MM.1S (cell line): ENCODE measurements at regions not wholly inside any gene's neighbourhood (a gene's known extent, or its start where the extent isn't known, plus 50 kb on each side); places are given as distances from the start of the nearest gene placed in this dataset.

Experiments
- DNase-seq: peaks from one replicate; pipeline ENCODE4 v3.0.0-alpha.2; 2015
- H2AFZ ChIP-seq: fragments of 300-600 bp; sonication (generic); 2 replicates; pipeline ENCODE4 v1.6.0; 2016; ENCODE audit warnings: antibody characterized with exemption, low read length
- H3F3A ChIP-seq: fragments of 300-600 bp; sonication (generic); 2 replicates; pipeline ENCODE4 v1.6.1; 2016; ENCODE audit warnings: mild to moderate bottlenecking, antibody characterized with exemption, low read length, moderate library complexity, mixed read lengths; ENCODE audit not compliant: insufficient read depth
- H3K27ac ChIP-seq: fragments of 300-600 bp; sonication (generic); 2 replicates; pipeline ENCODE4 v1.5.1; 2016; ENCODE audit warnings: mild to moderate bottlenecking, low read length
- H3K27me3 ChIP-seq: fragments of 300-600 bp; sonication (generic); replicated peaks from 2 replicates; pipeline ENCODE4 v1.6.0; 2016; ENCODE audit warnings: low read length; ENCODE audit not compliant: insufficient read depth
- H3K36me3 ChIP-seq: fragments of 300-600 bp; sonication (generic); replicated peaks from 2 replicates; pipeline ENCODE4 v1.6.1; 2016; ENCODE audit warnings: mild to moderate bottlenecking, low read length, mixed read lengths; ENCODE audit not compliant: insufficient read depth
- H3K4me1 ChIP-seq: fragments of 300-600 bp; sonication (generic); 2 replicates; pipeline ENCODE4 v1.6.1; 2016; ENCODE audit warnings: low read length, mixed read lengths
- H3K4me2 ChIP-seq: fragments of 300-600 bp; sonication (generic); 2 replicates; pipeline ENCODE4 v1.6.0; 2016; ENCODE audit warnings: low read depth, low read length
- H3K4me3 ChIP-seq: fragments of 300-600 bp; sonication (generic); 2 replicates; pipeline ENCODE4 v1.5.1; 2016; ENCODE audit warnings: low read length, mixed read lengths
- H3K79me2 ChIP-seq: fragments of 300-600 bp; sonication (generic); 2 replicates; pipeline ENCODE4 v1.6.1; 2016; ENCODE audit warnings: mixed run types, low read length, mixed read lengths
- H3K9ac ChIP-seq: fragments of 300-600 bp; sonication (generic); 2 replicates; pipeline ENCODE4 v1.6.1; 2016; ENCODE audit warnings: low read length, mixed read lengths
- H3K9me2 ChIP-seq: fragments of 300-600 bp; sonication (generic); replicated peaks from 2 replicates; pipeline ENCODE4 v1.6.1; 2016; ENCODE audit warnings: mild to moderate bottlenecking, low read length, mixed read lengths; ENCODE audit not compliant: insufficient read depth
- H3K9me3 ChIP-seq: fragments of 300-600 bp; sonication (generic); replicated peaks from 2 replicates; pipeline ENCODE4 v1.6.1; 2016; ENCODE audit warnings: mild to moderate bottlenecking, low read length, mixed read lengths; ENCODE audit not compliant: insufficient read depth
- H4K20me1 ChIP-seq: fragments of 300-600 bp; sonication (generic); 2 replicates; pipeline ENCODE4 v1.6.1; 2016; ENCODE audit warnings: mild to moderate bottlenecking, low read length, moderate library complexity, mixed read lengths; ENCODE audit not compliant: insufficient read depth
- CTCF ChIP-seq: fragments of 300-600 bp; sonication (generic); IDR thresholded peaks from 2 replicates; pipeline ENCODE4 v1.5.1; 2016; ENCODE audit warnings: antibody characterized with exemption, low read length, mixed read lengths
- EZH2 ChIP-seq: fragments of 300-600 bp; sonication (generic); optimal IDR thresholded peaks from 2 replicates; pipeline ENCODE3; 2017; ENCODE audit warnings: low read depth, mild to moderate bottlenecking, antibody characterized with exemption, low read length, mixed read lengths
- EZH2phosphoT487 ChIP-seq: fragments of 300-600 bp; sonication (generic); IDR thresholded peaks from 2 replicates; pipeline ENCODE4 v1.6.1; 2018; ENCODE audit warnings: antibody characterized with exemption, low read length

GRCh38 chr14:27391331-27391730, 793.5 kb upstream of the NOVA1 start:
- no peaks in the 10 kb centered on the region for H3F3A ChIP-seq
- no peaks in the 10 kb centered on the region for H3K36me3 ChIP-seq
- H3K27me3 ChIP-seq: no peaks in the 10 kb centered on the region
- no peak for DNase-seq
- no peaks in the 10 kb centered on the region for H4K20me1 ChIP-seq
- no peaks in the 10 kb centered on the region for H3K4me1 ChIP-seq
- no peaks in the 10 kb centered on the region for H3K79me2 ChIP-seq
- no peak overlapping the region for H3K27ac ChIP-seq
- no peak overlapping the region for H2AFZ ChIP-seq
- no peaks in the 10 kb centered on the region for H3K9me2 ChIP-seq
- H3K4me2 ChIP-seq: no peak overlapping the region
- H3K9me3 ChIP-seq: no peaks in the 10 kb centered on the region
- TF ChIP-seq EZH2 (no peak), CTCF (no peak), EZH2phosphoT487 (no peak)
- H3K4me3 ChIP-seq: no peak overlapping the region
- no peak overlapping the region for H3K9ac ChIP-seq

- Histone ChIP-seq H3F3A (no peaks in the 10 kb centered on the region), H3K4me2 (no peak overlapping the region), H3K27ac (no peak overlapping the region), H3K4me1 (no peaks in the 10 kb centered on the region), H3K27me3 (no peaks in the 10 kb centered on the region), H2AFZ (no peak overlapping the region), H3K4me3 (no peak overlapping the region), H3K9me2 (no peaks in the 10 kb centered on the region), H3K9ac (no peak overlapping the region), H3K9me3 (no peaks in the 10 kb centered on the region), H3K36me3 (no peaks in the 10 kb centered on the region), H3K79me2 (no peaks in the 10 kb centered on the region), H4K20me1 (no peaks in the 10 kb centered on the region)
- no peak for TF ChIP-seq EZH2
- no peak for TF ChIP-seq EZH2phosphoT487
- TF ChIP-seq CTCF: no peak
- no peak for DNase-seq
These were observed 794.3 kb upstream of the NOVA1 start for GRCh38 chr14:27392153-27392552.

- Histone ChIP-seq H3K27ac (no peak overlapping the region), H3K9me3 (no peaks in the 10 kb centered on the region)
These were observed 812.1 kb upstream of the NOVA1 start for GRCh38 chr14:27409944-27410343.

More at GRCh38 chr14:27409944-27410343, 812.1 kb upstream of the NOVA1 start:
- H4K20me1 ChIP-seq: no peaks in the 10 kb centered on the region
- no peaks in the 10 kb centered on the region for H3K4me1 ChIP-seq
- no peak for DNase-seq
- no peak overlapping the region for H3K9ac ChIP-seq
- no peak overlapping the region for H3K4me2 ChIP-seq
- no peaks in the 10 kb centered on the region for H3K27me3 ChIP-seq
- H3K79me2 ChIP-seq: no peaks in the 10 kb centered on the region
- no peak overlapping the region for H2AFZ ChIP-seq
- no peak overlapping the region for H3K4me3 ChIP-seq
- H3K9me2 ChIP-seq: no peaks in the 10 kb centered on the region
- no peaks in the 10 kb centered on the region for H3F3A ChIP-seq
- H3K36me3 ChIP-seq: no peaks in the 10 kb centered on the region
- TF ChIP-seq EZH2phosphoT487 (no peak), EZH2 (no peak), CTCF (no peak)
